Activated naive CD8-positive, alpha-beta T cell treated with anti-CD3 and anti-CD28 coated beads, Interleukin-2, amount 10 ng/mL, durations not matched to agents 7 days and 5 days (primary cell): ENCODE measurements at regions not wholly inside any gene's neighbourhood (a gene's known extent, or its start where the extent isn't known, plus 50 kb on each side); places are given as distances from the start of the nearest gene placed in this dataset.

Experiments used
- ATAC-seq: fragments of 150-1000 bp; cut with Tn5 transposase; one replicate; pipeline ENCODE4 v1.10.0; 2021; ENCODE audit warnings: low read depth, moderate library complexity
- POLR2A ChIA-PET: fragments of 350-600 bp; sonication (Branson Sonifier 250); formaldehyde crosslinking; loops from one replicate; lab custom pipeline; 2021; ENCODE audit warnings: antibody characterized with exemption; lab: Charles Lee
- DNase-seq: peaks from one replicate; pipeline ENCODE4 v3.0.0; 2021
- H3K27ac Mint-ChIP-seq: one replicate; pipeline ENCODE4 v1.8.0; 2022; ENCODE audit warnings: mild to moderate bottlenecking, mixed read lengths
- H3K27me3 Mint-ChIP-seq: one replicate; pipeline ENCODE4 v1.8.0; 2022; ENCODE audit warnings: mild to moderate bottlenecking, moderate library complexity, mixed read lengths
- H3K36me3 Mint-ChIP-seq: one replicate; pipeline ENCODE4 v1.8.0; 2021; ENCODE audit warnings: mild to moderate bottlenecking, mixed read lengths
- H3K4me1 Mint-ChIP-seq: one replicate; pipeline ENCODE4 v1.8.0; 2021; ENCODE audit warnings: mixed read lengths
- H3K4me3 Mint-ChIP-seq: one replicate; pipeline ENCODE4 v1.8.0; 2022; ENCODE audit warnings: mild to moderate bottlenecking, moderate library complexity, mixed read lengths
- H3K9me3 Mint-ChIP-seq: one replicate; pipeline ENCODE4 v1.8.0; 2021; ENCODE audit warnings: mixed read lengths

DNA sequence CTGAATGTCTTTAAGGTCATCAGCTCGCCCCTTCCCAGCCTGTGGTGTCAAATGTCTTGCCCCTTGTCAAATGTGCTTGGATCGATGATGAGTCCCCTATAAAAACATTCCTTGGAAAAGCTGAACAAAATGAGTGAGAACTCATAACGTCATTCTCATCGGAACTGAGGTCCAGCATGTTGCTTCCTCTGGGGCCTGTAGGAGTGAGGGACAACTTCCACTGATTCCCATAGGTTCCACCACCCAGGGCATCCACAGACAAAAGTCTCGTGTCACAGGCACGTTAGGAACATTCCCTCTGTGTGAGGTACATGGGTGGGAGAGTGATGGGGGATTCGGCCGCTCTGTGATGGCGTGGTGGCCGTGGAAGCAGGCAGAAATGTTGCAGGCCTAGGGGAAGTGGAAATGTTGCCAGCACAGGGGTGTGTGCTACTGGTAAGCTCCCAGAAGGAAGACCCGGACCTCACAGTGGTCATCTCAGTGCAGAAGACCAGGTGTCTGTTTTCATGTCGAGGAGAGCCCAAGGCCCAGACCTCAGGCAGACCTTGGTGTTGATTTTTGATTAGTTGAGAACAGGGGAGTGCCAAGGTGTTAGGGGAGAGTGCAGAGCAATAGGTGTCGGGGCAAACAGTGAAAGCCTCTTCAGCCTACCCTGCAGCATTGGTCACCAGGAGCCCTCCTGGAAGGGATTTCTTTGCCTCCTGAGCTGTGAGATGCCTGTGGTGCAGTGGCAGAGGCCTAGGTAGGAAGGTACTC, 96.8 kb downstream of the SNRPN start:
- Mint-ChIP-seq H3K27ac (no peak overlapping the region), H3K4me3 (no peak overlapping the region), H3K4me1 (no peaks in the 10 kb centered on the region), H3K27me3 (no peaks in the 10 kb centered on the region), H3K36me3 (peaks cover 84% of the 10 kb centered on the region), H3K9me3 (peaks cover 50% of the 10 kb centered on the region)
- no peak for ATAC-seq
- peak; percentile 10 for DNase-seq
- POLR2A ChIA-PET: no interaction called here

DNA sequence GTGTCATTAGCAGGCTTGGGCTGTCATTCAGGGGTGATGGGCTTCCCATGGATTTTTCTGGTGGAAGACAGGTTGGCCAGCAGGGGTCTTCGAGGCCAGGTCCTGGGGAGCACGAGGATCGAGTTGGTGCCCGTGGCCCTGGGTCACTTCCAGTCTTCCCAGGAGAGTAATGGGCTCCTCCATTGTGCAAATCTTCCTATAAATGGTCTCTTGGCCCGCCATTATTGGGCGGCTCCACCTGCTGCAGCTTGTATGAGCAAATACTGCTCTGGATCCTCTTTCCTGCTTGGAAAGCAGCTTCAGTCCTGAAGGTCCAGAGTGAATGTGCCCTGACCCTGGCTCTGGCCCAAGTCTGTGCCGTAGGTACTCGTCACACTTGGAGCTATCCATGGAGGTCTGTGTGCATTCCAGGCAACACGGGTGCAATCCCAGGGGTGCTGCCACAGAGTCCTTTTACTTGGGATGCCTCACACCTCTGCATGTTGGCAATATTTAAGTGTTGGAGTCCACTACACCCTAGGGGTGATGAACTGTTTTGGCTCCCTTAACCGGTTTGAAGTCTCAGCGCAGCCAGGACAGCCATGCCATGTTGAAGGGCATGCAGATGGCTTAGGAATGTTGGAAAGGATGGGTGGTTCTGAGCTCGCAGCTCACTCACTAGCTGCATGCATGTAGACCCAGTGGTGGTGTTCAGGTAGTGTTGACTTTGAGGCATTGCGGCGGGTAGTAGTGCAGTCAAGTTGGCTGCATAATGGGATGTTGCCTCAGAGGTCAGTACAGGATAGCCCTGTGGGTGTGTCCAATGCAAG, 97.6 kb downstream of the SNRPN start:
- POLR2A ChIA-PET: no interaction called here
- Mint-ChIP-seq H3K27ac (no peak overlapping the region), H3K4me3 (no peak overlapping the region), H3K4me1 (no peaks in the 10 kb centered on the region), H3K9me3 (peaks cover 55% of the 10 kb centered on the region), H3K36me3 (peaks cover 84% of the 10 kb centered on the region), H3K27me3 (no peaks in the 10 kb centered on the region)
- no peak for ATAC-seq
- DNase-seq: peak; percentile 5

DNA sequence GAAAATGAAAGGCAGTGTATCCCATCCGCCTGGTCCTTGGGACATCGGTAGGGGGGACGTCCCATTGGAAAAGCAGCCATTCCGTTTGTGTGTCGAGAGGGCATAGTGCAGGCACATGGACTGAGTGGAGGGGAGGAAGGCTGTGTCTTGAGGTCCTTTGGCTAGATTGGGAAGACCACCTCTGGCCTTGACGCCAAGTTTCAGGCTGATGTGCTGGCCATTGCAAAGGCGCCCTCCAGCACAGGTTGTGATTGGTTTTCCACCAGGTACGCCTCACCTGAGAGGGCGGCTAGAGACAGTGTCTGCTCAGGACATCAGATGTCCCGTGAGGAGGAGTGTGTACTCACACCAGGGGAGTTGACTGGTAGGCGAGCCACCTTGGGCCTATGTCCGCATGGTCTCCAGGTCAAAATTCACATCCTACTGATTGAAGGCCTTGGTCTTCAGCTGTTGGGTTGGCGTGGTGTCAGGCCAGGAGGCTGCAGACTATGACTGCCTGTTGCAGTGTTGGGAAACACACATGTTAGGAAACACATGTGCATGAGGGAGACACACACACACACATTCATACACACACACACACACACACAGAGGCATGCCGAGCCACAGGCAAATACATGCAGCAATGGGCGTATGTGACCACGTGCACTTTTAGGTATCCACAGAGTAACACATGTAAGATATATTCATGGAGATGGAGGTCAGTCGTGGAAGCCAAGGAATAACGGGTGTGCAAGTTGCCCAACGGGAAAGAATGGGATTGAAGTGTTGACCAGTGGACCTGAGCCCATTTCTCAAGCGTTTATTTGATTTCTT, 98.4 kb downstream of the SNRPN start:
- Mint-ChIP-seq H3K4me1 (no peaks in the 10 kb centered on the region), H3K9me3 (peaks cover 62% of the 10 kb centered on the region), H3K27ac (no peak overlapping the region), H3K27me3 (no peaks in the 10 kb centered on the region), H3K36me3 (peaks cover 88% of the 10 kb centered on the region), H3K4me3 (no peak overlapping the region)
- peak; percentile 11 for DNase-seq
- POLR2A ChIA-PET: no interaction called here
- no peak for ATAC-seq

DNA sequence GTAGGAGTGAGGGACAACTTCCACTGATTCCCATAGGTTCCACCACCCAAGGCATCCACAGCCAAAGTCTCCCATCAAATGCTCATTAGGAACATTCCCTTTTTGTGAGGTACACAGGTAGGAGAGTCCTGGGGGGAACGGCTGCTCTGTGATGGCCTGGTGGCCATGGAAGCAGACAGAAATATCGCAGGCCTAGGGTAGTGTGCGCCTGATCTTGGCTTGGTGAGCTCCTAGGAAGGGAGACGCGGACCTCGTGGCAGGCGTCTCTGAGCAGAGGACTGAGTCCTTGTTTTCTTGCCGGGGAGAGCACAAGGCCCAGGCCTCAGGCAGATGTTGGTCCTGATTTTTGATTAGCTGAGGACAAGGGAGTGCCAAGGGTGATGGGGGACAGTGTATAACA, 99.5 kb downstream of the SNRPN start:
- POLR2A ChIA-PET: no interaction called here
- H3K4me3 Mint-ChIP-seq: no peak overlapping the region

DNA sequence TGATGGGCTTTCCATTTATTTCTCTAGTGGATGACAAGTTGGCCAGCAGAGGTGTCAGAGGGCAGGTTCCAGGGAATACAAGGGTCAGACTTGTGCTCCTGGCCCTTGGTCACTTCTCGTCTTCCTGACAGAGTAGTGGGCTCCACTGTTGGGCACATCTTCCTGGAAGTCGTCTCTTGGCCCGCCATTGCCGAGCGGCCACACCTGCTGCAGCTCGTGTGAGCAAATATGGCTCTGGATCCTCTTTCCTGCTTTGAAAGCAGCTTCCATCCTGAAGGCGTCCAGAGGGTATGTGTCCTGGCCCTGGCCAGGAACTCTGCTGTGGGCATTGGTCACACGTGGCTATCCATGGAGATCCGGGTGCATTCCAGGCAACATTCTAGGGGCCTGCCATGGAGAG, 100.2 kb downstream of the SNRPN start:
- no peak overlapping the region for H3K27ac Mint-ChIP-seq
- H3K36me3 Mint-ChIP-seq: peaks cover 96% of the 10 kb centered on the region
- POLR2A ChIA-PET: no interaction called here
- H3K27me3 Mint-ChIP-seq: no peaks in the 10 kb centered on the region
- ATAC-seq (no peak), DNase-seq (no peak)
- H3K9me3 Mint-ChIP-seq: peaks cover 64% of the 10 kb centered on the region
- no peaks in the 10 kb centered on the region for H3K4me1 Mint-ChIP-seq
- H3K4me3 Mint-ChIP-seq: no peak overlapping the region

More for the DNA sequence above, 99.5 kb downstream of the SNRPN start:
- Mint-ChIP-seq H3K4me1 (no peaks in the 10 kb centered on the region), H3K27me3 (no peaks in the 10 kb centered on the region), H3K27ac (no peak overlapping the region), H3K9me3 (peaks cover 64% of the 10 kb centered on the region), H3K36me3 (peaks cover 95% of the 10 kb centered on the region)
- no peak for ATAC-seq
- no peak for DNase-seq

DNA sequence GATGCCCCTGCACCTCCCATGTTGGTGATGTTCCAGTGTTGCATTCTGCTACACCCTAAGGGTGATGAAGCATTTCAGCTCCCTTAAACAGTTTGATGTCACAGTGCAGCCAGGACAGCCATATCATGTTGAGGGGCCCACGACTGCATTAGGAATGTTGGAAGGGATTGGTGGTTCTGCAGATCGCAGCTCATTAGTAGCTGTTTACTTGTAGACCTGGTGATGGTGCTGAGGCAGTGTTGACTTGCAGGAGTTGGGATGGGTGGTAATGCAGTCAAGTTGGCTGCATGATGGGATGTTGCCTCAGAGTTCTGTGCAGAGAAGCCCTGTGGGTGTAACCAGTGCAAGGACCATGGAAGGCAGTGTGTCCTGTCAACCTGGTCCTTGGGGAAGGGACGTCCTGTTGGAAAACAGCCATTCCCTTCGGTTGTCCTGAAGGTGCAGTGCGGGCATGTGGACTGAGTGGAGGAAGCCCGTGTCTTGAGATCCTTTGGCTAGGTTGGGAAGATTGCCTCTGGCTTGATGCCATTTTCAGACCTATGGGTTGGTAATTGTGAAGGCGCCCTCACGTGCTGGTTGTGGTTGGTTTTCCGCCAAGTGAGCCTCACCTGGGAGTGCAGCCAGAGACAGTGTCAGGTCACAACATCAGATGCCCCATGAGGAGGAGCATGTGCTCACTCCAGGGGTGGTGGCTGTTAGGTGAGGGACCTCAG, 100.7 kb downstream of the SNRPN start:
- H3K27ac Mint-ChIP-seq: no peak overlapping the region
- POLR2A ChIA-PET: no interaction called here
- ATAC-seq: no peak
- no peaks in the 10 kb centered on the region for H3K4me1 Mint-ChIP-seq
- H3K27me3 Mint-ChIP-seq: no peaks in the 10 kb centered on the region
- peaks cover 59% of the 10 kb centered on the region for H3K9me3 Mint-ChIP-seq
- no peak overlapping the region for H3K4me3 Mint-ChIP-seq
- peaks cover 96% of the 10 kb centered on the region for H3K36me3 Mint-ChIP-seq
- DNase-seq: no peak

DNA sequence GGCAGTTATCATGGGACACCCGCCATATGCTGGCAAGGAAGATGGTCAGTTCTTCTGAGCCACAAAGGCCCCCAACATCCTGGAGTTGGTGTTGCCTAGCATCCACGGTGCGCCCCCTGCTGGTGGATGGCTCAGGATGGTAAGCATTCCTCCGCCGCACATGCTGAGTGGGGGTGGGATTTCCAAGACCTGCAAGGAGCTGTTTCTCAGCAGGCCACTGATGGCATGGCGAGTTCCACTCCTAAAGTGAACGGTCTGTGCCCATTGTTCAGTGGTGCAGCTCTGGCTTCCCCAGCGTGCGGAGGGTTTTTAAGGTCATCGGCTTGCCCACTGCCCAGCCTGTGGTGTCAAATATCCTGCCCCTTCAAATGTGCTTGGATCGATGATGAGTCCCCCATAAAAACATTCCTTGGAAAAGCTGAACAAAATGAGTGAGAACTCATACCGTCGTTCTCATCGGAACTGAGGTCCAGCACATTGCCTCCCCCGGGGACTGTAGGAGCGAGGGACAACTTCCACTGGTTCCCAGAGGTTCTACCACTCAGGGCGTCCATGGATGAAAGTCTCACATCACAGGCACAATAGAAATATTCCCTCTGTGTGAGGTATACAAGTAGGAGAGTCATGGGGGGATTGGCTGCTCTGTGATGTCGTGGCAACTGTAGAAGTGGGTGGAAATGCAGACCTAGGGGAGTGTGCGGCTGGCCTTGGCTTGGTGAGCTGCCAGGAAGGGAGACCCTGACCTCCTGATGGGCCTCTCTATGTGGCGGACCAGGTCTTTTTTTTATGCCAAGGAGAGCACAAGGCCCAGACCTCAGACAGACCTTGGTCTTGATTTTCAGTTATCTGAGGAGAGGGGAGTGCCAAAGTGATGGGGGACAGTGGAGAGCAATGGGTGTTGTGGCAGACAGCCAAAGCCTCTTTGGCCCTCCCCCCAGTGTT, 102.0 kb downstream of the SNRPN start:
- no peaks in the 10 kb centered on the region for H3K27me3 Mint-ChIP-seq
- peaks cover 57% of the 10 kb centered on the region for H3K9me3 Mint-ChIP-seq
- POLR2A ChIA-PET: no interaction called here
- ATAC-seq (no peak), DNase-seq (no peak)
- no peak overlapping the region for H3K4me3 Mint-ChIP-seq
- H3K36me3 Mint-ChIP-seq: peaks cover 95% of the 10 kb centered on the region
- H3K4me1 Mint-ChIP-seq: no peaks in the 10 kb centered on the region
- no peak overlapping the region for H3K27ac Mint-ChIP-seq

DNA sequence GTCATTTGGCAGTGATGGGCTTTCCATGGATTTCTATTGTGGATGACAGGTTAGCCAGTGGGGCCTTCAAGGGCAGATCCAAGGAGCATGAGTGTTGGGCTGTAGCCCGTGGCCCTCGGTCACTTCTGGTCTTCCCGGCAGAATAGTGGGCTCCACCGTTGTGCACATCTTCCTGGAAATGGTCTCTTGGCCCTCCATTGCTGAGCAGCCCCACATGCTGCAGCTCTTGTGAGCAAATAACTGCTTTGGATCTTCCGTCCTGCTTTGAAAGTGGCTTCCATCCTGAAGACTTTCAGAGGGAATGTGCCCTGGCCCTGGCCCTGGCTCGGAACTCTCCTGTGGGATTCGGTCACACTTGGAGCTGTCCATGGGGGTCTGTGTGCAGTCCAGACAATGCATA, 102.8 kb downstream of the SNRPN start:
- H3K36me3 Mint-ChIP-seq: peaks cover 97% of the 10 kb centered on the region

DNA sequence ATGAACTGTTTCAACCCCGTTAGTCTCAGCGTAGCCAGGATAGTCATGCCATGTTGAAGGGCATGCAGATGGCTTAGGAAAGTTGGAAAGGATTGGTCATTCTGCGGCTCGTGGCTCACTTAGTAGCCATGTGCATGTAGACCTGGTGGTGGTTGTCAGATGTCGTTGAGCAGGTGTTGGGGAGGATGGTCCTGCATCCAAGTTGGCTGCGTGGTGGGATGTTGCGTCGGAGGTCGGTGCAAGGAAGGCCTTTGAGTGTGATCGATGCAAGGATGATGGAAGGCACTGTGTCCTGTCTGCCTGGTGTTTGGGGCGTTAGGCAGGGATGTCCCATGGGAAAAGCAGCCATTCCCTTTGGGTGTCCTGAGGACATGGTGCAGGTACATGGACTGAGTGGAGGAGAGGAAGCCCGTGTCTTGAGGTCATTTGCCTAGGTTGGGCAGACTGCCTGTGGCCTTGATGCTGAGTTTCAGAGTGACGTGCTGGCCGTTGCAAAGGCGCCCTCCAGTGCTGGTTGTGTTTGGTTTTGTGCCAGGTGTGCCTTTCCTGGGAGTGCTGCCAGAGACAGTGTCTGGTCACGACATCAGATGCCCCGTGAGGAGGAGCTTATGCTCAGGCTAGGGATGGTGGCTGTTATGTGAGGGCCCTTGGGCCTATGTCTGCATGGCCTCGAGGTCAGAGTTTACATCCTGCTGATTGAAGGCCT, 103.4 kb downstream of the SNRPN start:
- Mint-ChIP-seq H3K4me3 (no peak overlapping the region), H3K9me3 (peaks cover 54% of the 10 kb centered on the region), H3K27me3 (no peaks in the 10 kb centered on the region), H3K4me1 (no peaks in the 10 kb centered on the region), H3K36me3 (peaks cover 97% of the 10 kb centered on the region), H3K27ac (no peak overlapping the region)
- ATAC-seq: no peak
- DNase-seq: no peak
- POLR2A ChIA-PET: no interaction called here

More for the DNA sequence above, 102.8 kb downstream of the SNRPN start:
- no peak overlapping the region for H3K4me3 Mint-ChIP-seq
- POLR2A ChIA-PET: no interaction called here
- H3K9me3 Mint-ChIP-seq: peaks cover 51% of the 10 kb centered on the region
- H3K4me1 Mint-ChIP-seq: no peaks in the 10 kb centered on the region
- ATAC-seq (no peak), DNase-seq (no peak)
- no peak overlapping the region for H3K27ac Mint-ChIP-seq
- H3K27me3 Mint-ChIP-seq: no peaks in the 10 kb centered on the region

DNA sequence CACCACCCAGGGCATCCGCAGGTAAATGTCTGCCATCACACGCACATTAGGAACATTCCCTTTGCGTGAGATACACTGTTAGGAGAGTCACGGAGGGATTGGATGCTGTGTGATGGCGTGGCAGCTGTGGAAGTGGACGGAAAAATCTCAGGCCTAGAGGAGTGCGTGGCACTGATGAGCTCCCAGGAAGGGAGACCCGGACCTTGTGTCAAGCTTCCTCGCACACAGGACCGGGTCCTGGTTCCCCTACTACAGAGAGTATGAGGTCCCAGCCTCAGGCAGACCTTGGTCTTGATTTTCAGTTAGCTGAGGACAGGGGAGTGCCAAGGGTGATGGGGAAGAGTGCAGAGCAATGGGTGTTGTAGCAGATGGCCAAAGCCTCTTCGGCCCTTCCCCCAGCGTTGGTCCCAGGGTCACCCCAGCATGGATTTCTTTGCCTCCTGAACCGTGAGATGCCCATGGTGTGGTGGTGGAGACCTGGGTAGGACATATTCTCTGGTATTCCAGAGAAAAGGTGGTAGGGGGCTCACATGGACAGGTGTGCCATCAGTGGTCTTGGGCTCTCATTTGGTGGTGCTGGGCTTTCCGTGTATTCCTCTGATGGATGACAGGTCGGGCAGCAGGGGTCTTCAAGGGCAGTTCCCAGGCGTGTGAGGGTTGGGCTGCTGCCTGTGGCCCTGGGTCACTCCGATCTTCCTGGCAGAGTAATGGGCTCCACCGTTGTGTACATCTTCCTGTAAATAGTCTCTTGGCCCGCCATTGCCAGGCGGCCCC, 105.1 kb downstream of the SNRPN start:
- ATAC-seq (no peak), DNase-seq (no peak)
- Mint-ChIP-seq H3K4me1 (no peaks in the 10 kb centered on the region), H3K36me3 (peaks cover 97% of the 10 kb centered on the region), H3K9me3 (peaks cover 55% of the 10 kb centered on the region), H3K27me3 (no peaks in the 10 kb centered on the region), H3K27ac (no peak overlapping the region), H3K4me3 (no peak overlapping the region)
- POLR2A ChIA-PET: no interaction called here

DNA sequence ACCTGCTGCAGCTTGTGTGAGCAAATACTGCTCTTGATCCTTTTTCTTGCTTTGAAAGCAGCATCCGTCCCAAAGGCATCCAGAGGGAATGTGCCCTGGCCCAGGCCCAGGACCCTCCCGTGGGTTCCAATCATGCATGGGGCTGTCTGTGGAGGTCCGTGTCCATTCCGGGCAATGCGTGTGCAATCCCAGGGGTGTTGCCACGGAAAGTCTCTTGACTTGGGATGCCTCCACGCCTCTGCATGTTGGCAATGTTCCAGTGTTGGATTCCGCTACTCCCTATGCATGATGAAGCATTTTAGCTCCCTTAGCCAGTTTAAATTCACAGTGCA, 105.7 kb downstream of the SNRPN start:
- peaks cover 55% of the 10 kb centered on the region for H3K9me3 Mint-ChIP-seq
- H3K27ac Mint-ChIP-seq: no peak overlapping the region
- ATAC-seq: no peak
- POLR2A ChIA-PET: no interaction called here
- no peak overlapping the region for H3K4me3 Mint-ChIP-seq
- H3K36me3 Mint-ChIP-seq: peaks cover 97% of the 10 kb centered on the region
- no peaks in the 10 kb centered on the region for H3K4me1 Mint-ChIP-seq
- H3K27me3 Mint-ChIP-seq: no peaks in the 10 kb centered on the region
- no peak for DNase-seq
